Hepatocyte (in vitro differentiated cells): ENCODE measurements at regions not wholly inside any gene's neighbourhood (a gene's known extent, or its start where the extent isn't known, plus 50 kb on each side); places are given as distances from the start of the nearest gene placed in this dataset.

ENCODE experiments used
- DNase-seq: peaks from one replicate; pipeline ENCODE4 v3.0.0-alpha.2; 2016; ENCODE audit warnings: low spot score
- H2AFZ ChIP-seq: fragments of 200-600 bp; sonication (generic); 2 replicates; pipeline ENCODE4 v1.6.0; 2016; ENCODE audit warnings: antibody characterized with exemption, mild to moderate bottlenecking
- H3K27ac ChIP-seq: fragments of 200-600 bp; sonication (generic); 2 replicates; pipeline ENCODE4 v1.5.1; 2016; ENCODE audit warnings: mild to moderate bottlenecking
- H3K27me3 ChIP-seq: fragments of 200-600 bp; sonication (generic); 2 replicates; pipeline ENCODE4 v1.6.1; 2016
- H3K36me3 ChIP-seq: fragments of 200-600 bp; sonication (generic); replicated peaks from 2 replicates; pipeline ENCODE4 v1.5.1; 2016; ENCODE audit warnings: low read depth; ENCODE audit not compliant: insufficient read depth
- H3K4me1 ChIP-seq: fragments of 200-600 bp; sonication (generic); 2 replicates; pipeline ENCODE4 v1.5.1; 2016; ENCODE audit warnings: mild to moderate bottlenecking, moderate library complexity; ENCODE audit not compliant: insufficient read depth
- H3K4me2 ChIP-seq: fragments of 200-600 bp; sonication (generic); 2 replicates; pipeline ENCODE4 v1.6.0; 2016
- H3K4me3 ChIP-seq: fragments of 200-600 bp; sonication (generic); 2 replicates; pipeline ENCODE4 v1.5.1; 2016; ENCODE audit warnings: mild to moderate bottlenecking
- H3K79me2 ChIP-seq: fragments of 200-600 bp; sonication (generic); 2 replicates; pipeline ENCODE4 v1.6.0; 2017; ENCODE audit warnings: mild to moderate bottlenecking
- H3K9me2 ChIP-seq: fragments of 200-600 bp; sonication (generic); replicated peaks from 2 replicates; pipeline ENCODE4 v1.6.0; 2017; ENCODE audit warnings: mild to moderate bottlenecking; ENCODE audit not compliant: insufficient read depth
- H3K9me3 ChIP-seq: fragments of 200-600 bp; sonication (generic); 2 replicates; pipeline ENCODE4 v1.5.1; 2016; ENCODE audit warnings: low read depth, mild to moderate bottlenecking
- H4K20me1 ChIP-seq: fragments of 200-600 bp; sonication (generic); 2 replicates; pipeline ENCODE4 v1.6.0; 2016; ENCODE audit warnings: mild to moderate bottlenecking; ENCODE audit not compliant: insufficient read depth, poor library complexity, severe bottlenecking
- EZH2 ChIP-seq: fragments of 200-600 bp; sonication (generic); IDR thresholded peaks from 2 replicates; pipeline ENCODE4 v1.6.1; 2016; ENCODE audit warnings: antibody characterized with exemption, mild to moderate bottlenecking, borderline replicate concordance
- EZH2phosphoT487 ChIP-seq: fragments of 200-600 bp; sonication (generic); IDR thresholded peaks from one replicate; pipeline ENCODE4 v1.6.1; 2018; ENCODE audit warnings: antibody characterized with exemption, mild to moderate bottlenecking, low read depth, moderate library complexity; ENCODE audit not compliant: unreplicated experiment, severe bottlenecking
- WGBS: methylation state at CpG from one replicate; pipeline ENCODE4 v1.1.6; 2016; ENCODE audit warnings: low lambda C conversion rate; ENCODE audit errors: missing lambda C conversion rate; 5-methylcytosine and 5-hydroxymethylcytosine counted together
- TF ChIP-seq, protein P1 (sequence below): fragments of 200-600 bp; sonication (generic); IDR thresholded peaks from 2 replicates; pipeline ENCODE4 v1.5.1; 2016; ENCODE audit warnings: antibody characterized with exemption, mild to moderate bottlenecking; ENCODE audit not compliant: poor library complexity

DNA sequence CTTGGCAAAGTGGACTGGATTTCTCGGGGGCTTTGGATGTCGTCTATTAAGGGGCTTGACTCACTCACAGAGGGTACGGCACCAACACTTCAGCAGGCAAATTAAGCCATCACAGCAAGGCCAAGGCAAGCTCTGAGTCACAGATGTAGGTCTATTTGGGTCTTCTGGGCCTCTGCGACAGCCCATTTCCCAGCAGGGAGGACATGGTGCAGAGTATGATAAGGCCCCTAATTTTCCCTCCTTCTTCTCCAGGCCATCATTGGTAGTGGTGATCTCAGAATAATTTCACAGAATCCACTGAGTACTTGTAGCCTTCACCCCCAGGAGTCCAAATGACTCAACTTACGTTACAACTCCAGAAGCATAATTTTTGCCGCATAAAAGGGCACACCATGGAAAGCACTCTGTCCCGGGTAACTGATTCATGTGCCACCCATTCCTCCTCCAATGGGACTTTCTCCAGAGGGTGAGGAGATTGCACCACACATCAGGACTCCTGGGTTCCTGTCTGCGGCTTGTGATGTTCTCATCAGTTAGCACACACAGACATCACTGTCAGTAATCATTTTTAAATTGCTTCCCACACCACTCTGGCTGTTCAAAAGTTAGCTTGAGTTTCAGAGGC, 164.9 kb downstream of the TXNL1 start:
- WGBS = 87% methylated on average over 8 of the region's 8 CpGs
- TF ChIP-seq, protein P1, sequence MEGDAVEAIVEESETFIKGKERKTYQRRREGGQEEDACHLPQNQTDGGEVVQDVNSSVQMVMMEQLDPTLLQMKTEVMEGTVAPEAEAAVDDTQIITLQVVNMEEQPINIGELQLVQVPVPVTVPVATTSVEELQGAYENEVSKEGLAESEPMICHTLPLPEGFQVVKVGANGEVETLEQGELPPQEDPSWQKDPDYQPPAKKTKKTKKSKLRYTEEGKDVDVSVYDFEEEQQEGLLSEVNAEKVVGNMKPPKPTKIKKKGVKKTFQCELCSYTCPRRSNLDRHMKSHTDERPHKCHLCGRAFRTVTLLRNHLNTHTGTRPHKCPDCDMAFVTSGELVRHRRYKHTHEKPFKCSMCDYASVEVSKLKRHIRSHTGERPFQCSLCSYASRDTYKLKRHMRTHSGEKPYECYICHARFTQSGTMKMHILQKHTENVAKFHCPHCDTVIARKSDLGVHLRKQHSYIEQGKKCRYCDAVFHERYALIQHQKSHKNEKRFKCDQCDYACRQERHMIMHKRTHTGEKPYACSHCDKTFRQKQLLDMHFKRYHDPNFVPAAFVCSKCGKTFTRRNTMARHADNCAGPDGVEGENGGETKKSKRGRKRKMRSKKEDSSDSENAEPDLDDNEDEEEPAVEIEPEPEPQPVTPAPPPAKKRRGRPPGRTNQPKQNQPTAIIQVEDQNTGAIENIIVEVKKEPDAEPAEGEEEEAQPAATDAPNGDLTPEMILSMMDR = no peak
- no peak for TF ChIP-seq EZH2
- no peak for TF ChIP-seq EZH2phosphoT487
- H3K36me3 ChIP-seq = no peaks in the 10 kb centered on the region
- H2AFZ ChIP-seq = no peak overlapping the region
- DNase-seq = no peak
- no peaks in the 10 kb centered on the region for H3K9me3 ChIP-seq
- H3K27ac ChIP-seq = no peak overlapping the region
- H3K79me2 ChIP-seq = no peaks in the 10 kb centered on the region
- H3K9me2 ChIP-seq = no peaks in the 10 kb centered on the region
- H3K27me3 ChIP-seq = no peaks in the 10 kb centered on the region
- no peak overlapping the region for H3K4me2 ChIP-seq
- H3K4me3 ChIP-seq = no peak overlapping the region
- H4K20me1 ChIP-seq = no peaks in the 10 kb centered on the region
- H3K4me1 ChIP-seq = no peaks in the 10 kb centered on the region

DNA sequence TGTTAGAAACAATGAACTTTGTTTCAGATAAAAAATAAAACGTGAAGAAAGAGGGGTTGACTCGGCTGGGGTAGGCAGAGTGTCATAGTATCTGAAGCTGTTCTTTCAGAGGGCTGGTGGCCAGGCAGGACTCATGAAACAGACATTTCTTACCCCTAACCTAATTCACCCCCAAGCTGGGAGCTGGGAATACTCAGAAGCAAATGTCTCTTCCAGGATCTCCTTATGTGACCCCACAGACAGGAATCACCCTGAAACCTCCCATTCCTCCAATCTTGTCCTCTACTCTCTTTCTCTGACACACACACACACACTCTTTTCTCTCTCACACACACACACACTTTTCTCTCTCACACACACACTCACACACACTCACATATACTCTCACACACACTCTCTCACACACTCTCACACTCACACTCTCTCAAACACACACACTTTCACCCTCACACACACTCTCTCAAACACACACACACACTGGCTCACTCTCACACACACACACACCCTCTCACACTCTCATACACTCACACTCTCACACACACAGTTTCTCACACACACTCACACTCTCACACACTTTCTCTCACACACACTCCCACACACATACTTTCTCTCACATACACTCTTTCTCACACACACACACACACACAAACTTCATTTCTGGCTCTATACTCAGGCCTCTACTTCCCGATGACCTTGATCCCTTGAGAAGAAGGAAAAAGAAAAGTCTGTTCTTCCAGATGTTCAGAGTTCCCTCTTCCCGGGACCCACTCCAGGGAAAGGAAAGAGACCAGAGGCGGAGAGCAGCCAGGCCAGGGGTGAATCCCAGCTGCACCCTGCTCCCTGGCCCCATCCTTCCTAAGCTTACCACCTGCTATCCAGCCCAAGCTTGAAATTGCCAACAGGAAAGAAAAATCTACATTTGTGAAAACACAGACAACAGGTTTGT, 167.7 kb downstream of the TXNL1 start:
- no peaks in the 10 kb centered on the region for H4K20me1 ChIP-seq
- 86% methylated on average over 5 of the region's 5 CpGs for WGBS
- no peaks in the 10 kb centered on the region for H3K9me2 ChIP-seq
- H2AFZ ChIP-seq = no peak overlapping the region
- no peak overlapping the region for H3K27ac ChIP-seq
- H3K36me3 ChIP-seq = no peaks in the 10 kb centered on the region
- H3K79me2 ChIP-seq = no peaks in the 10 kb centered on the region
- H3K27me3 ChIP-seq = no peaks in the 10 kb centered on the region
- H3K4me2 ChIP-seq = no peak overlapping the region
- DNase-seq = no peak
- H3K4me1 ChIP-seq = no peaks in the 10 kb centered on the region
- no peaks in the 10 kb centered on the region for H3K9me3 ChIP-seq
- TF ChIP-seq EZH2 (no peak), EZH2phosphoT487 (no peak)
- TF ChIP-seq, protein P1 = no peak
- H3K4me3 ChIP-seq = no peak overlapping the region

DNA sequence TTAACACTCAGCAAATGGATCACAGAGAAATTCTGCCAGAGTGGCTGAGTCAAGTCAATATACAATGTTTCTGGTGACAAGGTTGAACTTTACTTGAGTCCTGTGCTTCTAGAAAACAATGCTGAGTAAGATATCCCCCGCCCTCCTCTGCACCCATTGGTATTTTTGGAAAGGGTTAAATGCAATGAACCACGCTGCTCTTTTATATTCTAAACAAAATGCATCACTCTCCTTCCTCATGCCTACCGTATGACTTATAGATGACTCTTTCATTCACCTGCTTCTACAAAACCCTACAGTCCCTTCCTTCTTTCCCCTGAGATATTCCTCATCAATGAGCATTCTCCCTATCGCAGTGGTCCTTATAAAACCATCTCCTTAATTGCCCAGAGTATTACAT, 168.8 kb downstream of the TXNL1 start:
- no peaks in the 10 kb centered on the region for H3K36me3 ChIP-seq
- no peak overlapping the region for H3K4me3 ChIP-seq
- H4K20me1 ChIP-seq = no peaks in the 10 kb centered on the region
- H3K27me3 ChIP-seq = no peaks in the 10 kb centered on the region
- WGBS = 90% methylated on average over 4 of the region's 4 CpGs
- H2AFZ ChIP-seq = no peak overlapping the region
- no peaks in the 10 kb centered on the region for H3K4me1 ChIP-seq
- H3K79me2 ChIP-seq = no peaks in the 10 kb centered on the region
- H3K9me3 ChIP-seq = no peaks in the 10 kb centered on the region
- H3K4me2 ChIP-seq = no peak overlapping the region
- TF ChIP-seq EZH2phosphoT487 = no peak
- TF ChIP-seq, protein P1 = no peak
- no peak for TF ChIP-seq EZH2
- no peak for DNase-seq
- no peak overlapping the region for H3K27ac ChIP-seq
- H3K9me2 ChIP-seq = no peaks in the 10 kb centered on the region
